ENCODE measurements at regions not wholly inside any gene's neighbourhood (a gene's known extent, or its start where the extent isn't known, plus 50 kb on each side); places are given as distances from the start of the nearest gene placed in this dataset.
A peak's percentile ranks its signal among the peaks of the same experiment; 100 is the strongest.
"Not testable (repeated sequence)": the region's sequence is repeated elsewhere in the genome, so short reads cannot be mapped to it uniquely, and the experiment has no call there.

- no peak overlapping the region for H3K4me3 ChIP-seq (replicated peaks; ENCODE audit: low read depth, low read length)
- TF ChIP-seq CTCF (IDR thresholded peaks at IDR 0.05; ENCODE audit: low read depth, low read length, missing control alignments) = peak; percentile 41
- no peak for DNase-seq (ENCODE audit: extremely low read depth, low read depth)
Measured at GRCh38 chr1:192506741-192507155, 68.8 kb upstream of the RGS1 start.

GRCh38 chr1:192512426-192513162 lies 63.0 kb upstream of the RGS1 start:
- TF ChIP-seq CTCF (IDR thresholded peaks at IDR 0.05; ENCODE audit: low read depth, low read length, missing control alignments) = no peak
- no peak overlapping the region for H3K4me3 ChIP-seq (replicated peaks; ENCODE audit: low read depth, low read length)
- no peak for DNase-seq (ENCODE audit: extremely low read depth, low read depth)

GRCh38 chr1:192513196-192513595 lies 62.4 kb upstream of the RGS1 start:
- H3K4me3 ChIP-seq (replicated peaks; ENCODE audit: low read depth, low read length) = no peak overlapping the region
- no peak for DNase-seq (ENCODE audit: extremely low read depth, low read depth)
- TF ChIP-seq CTCF (IDR thresholded peaks at IDR 0.05; ENCODE audit: low read depth, low read length, missing control alignments) = no peak

GRCh38 chr1:192513697-192514096 lies 61.9 kb upstream of the RGS1 start:
- no peak overlapping the region for H3K4me3 ChIP-seq (replicated peaks; ENCODE audit: low read depth, low read length)
- TF ChIP-seq CTCF (IDR thresholded peaks at IDR 0.05; ENCODE audit: low read depth, low read length, missing control alignments) = no peak
- no peak for DNase-seq (ENCODE audit: extremely low read depth, low read depth)

- no peak for DNase-seq (ENCODE audit: extremely low read depth, low read depth)
- H3K4me3 ChIP-seq (replicated peaks; ENCODE audit: low read depth, low read length) = no peak overlapping the region
- TF ChIP-seq CTCF (IDR thresholded peaks at IDR 0.05; ENCODE audit: low read depth, low read length, missing control alignments) = no peak
Measured at GRCh38 chr1:192516776-192517297, 58.7 kb upstream of the RGS1 start.

GRCh38 chr1:192517716-192518355 lies 57.7 kb upstream of the RGS1 start:
- not testable (repeated sequence) for H3K4me3 ChIP-seq (replicated peaks; ENCODE audit: low read depth, low read length); DNase-seq (ENCODE audit: extremely low read depth, low read depth)

GRCh38 chr1:192518700-192519099 lies 56.9 kb upstream of the RGS1 start:
- TF ChIP-seq CTCF (IDR thresholded peaks at IDR 0.05; ENCODE audit: low read depth, low read length, missing control alignments) = no peak
- no peak overlapping the region for H3K4me3 ChIP-seq (replicated peaks; ENCODE audit: low read depth, low read length)
- DNase-seq (ENCODE audit: extremely low read depth, low read depth) = no peak
